Hepatocyte (in vitro differentiated cells): ENCODE measurements at regions not wholly inside any gene's neighbourhood (a gene's known extent, or its start where the extent isn't known, plus 50 kb on each side); places are given as distances from the start of the nearest gene placed in this dataset.

Experiments
- EZH2 ChIP-seq: fragments of 200-600 bp; sonication (generic); IDR thresholded peaks from 2 replicates; pipeline ENCODE4 v1.6.1; 2016; ENCODE audit warnings: antibody characterized with exemption, mild to moderate bottlenecking, borderline replicate concordance
- EZH2phosphoT487 ChIP-seq: fragments of 200-600 bp; sonication (generic); IDR thresholded peaks from one replicate; pipeline ENCODE4 v1.6.1; 2018; ENCODE audit warnings: antibody characterized with exemption, mild to moderate bottlenecking, low read depth, moderate library complexity; ENCODE audit not compliant: unreplicated experiment, severe bottlenecking
- TF ChIP-seq, protein P1 (sequence below): fragments of 200-600 bp; sonication (generic); IDR thresholded peaks from 2 replicates; pipeline ENCODE4 v1.5.1; 2016; ENCODE audit warnings: antibody characterized with exemption, mild to moderate bottlenecking; ENCODE audit not compliant: poor library complexity

DNA sequence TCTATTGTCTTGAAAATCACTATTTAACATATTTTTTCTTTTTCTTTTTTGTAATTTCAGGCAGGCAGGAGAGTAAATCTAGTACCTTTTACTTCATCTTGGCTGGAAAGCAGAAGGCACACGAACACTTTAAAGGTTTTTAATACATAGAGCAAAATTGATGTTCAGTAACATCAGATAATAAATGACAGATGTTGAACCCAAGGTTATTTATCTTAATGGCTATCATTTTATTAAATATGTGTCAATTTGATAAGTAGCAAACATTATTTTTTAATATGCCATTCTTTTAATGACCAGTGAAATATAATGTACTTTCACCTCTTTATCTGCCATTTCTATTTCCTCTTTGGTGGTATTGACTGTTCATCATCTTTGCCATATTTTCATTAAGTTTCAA lies 381.2 kb downstream of the ARHGEF28 start:
- TF ChIP-seq EZH2phosphoT487 = no peak
- TF ChIP-seq, protein P1, sequence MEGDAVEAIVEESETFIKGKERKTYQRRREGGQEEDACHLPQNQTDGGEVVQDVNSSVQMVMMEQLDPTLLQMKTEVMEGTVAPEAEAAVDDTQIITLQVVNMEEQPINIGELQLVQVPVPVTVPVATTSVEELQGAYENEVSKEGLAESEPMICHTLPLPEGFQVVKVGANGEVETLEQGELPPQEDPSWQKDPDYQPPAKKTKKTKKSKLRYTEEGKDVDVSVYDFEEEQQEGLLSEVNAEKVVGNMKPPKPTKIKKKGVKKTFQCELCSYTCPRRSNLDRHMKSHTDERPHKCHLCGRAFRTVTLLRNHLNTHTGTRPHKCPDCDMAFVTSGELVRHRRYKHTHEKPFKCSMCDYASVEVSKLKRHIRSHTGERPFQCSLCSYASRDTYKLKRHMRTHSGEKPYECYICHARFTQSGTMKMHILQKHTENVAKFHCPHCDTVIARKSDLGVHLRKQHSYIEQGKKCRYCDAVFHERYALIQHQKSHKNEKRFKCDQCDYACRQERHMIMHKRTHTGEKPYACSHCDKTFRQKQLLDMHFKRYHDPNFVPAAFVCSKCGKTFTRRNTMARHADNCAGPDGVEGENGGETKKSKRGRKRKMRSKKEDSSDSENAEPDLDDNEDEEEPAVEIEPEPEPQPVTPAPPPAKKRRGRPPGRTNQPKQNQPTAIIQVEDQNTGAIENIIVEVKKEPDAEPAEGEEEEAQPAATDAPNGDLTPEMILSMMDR = no peak
- no peak for TF ChIP-seq EZH2
